GM12878 (cell line): ENCODE measurements at regions not wholly inside any gene's neighbourhood (a gene's known extent, or its start where the extent isn't known, plus 50 kb on each side); places are given as distances from the start of the nearest gene placed in this dataset.

Source experiments
- BACH1 ChIP-seq: fragments of 450-650 bp; IDR thresholded peaks from 2 replicates; pipeline ENCODE4 v1.6.1; 2017; ENCODE audit warnings: mild to moderate bottlenecking, borderline replicate concordance
- CEBPB ChIP-seq, 2 experiments: fragments of 150-350 bp in 1 of 2; IDR thresholded peaks; 2 replicates each; pipeline ENCODE4 v1.6.1; 2012 to 2014; ENCODE audit warnings: low read depth in 2 of 2, low read length in 2 of 2, borderline replicate concordance in 1 of 2, inconsistent platforms in 1 of 2
- CHD2 ChIP-seq: IDR thresholded peaks from 2 replicates; pipeline ENCODE4 v1.6.1; 2011; ENCODE audit warnings: low read depth, low read length, improper control_type of control experiment, borderline replicate concordance
- CREM ChIP-seq: IDR thresholded peaks from 2 replicates; pipeline ENCODE4 v1.6.1; 2014; ENCODE audit warnings: antibody characterized with exemption, low read depth
- GATAD2B ChIP-seq: fragments of 450-650 bp; conservative IDR thresholded peaks from 2 replicates; pipeline ENCODE4 v1.6.1; 2017; ENCODE audit warnings: low read depth, mild to moderate bottlenecking, moderate library complexity
- HCFC1 ChIP-seq: fragments of 150-350 bp; IDR thresholded peaks from 2 replicates; pipeline ENCODE4 v1.6.1; 2014; ENCODE audit warnings: low read length
- HDAC2 ChIP-seq: fragments of 200-600 bp; sonication (generic); IDR thresholded peaks from 2 replicates; pipeline ENCODE4 v1.6.1; 2017
- IKZF2 ChIP-seq, 2 experiments: fragments of 450-650 bp; IDR thresholded peaks; 2 replicates each; pipeline ENCODE4 v1.6.1; 2017; ENCODE audit warnings: mild to moderate bottlenecking in 2 of 2, moderate library complexity in 2 of 2
- LARP7 ChIP-seq: fragments of 450-650 bp; IDR thresholded peaks from 2 replicates; pipeline ENCODE4 v1.6.1; 2017; ENCODE audit warnings: mild to moderate bottlenecking
- MXI1 ChIP-seq: fragments of 150-350 bp; IDR thresholded peaks from 2 replicates; pipeline ENCODE4 v1.6.1; 2011; ENCODE audit warnings: low read depth, mild to moderate bottlenecking, inconsistent platforms, low read length, improper control_type of control experiment
- NFXL1 ChIP-seq: fragments of 450-650 bp; IDR thresholded peaks from 2 replicates; pipeline ENCODE4 v1.6.1; 2017; ENCODE audit warnings: antibody characterized with exemption, mild to moderate bottlenecking, borderline replicate concordance
- RAD51 ChIP-seq: fragments of 450-650 bp; IDR thresholded peaks from 2 replicates; pipeline ENCODE4 v1.6.1; 2016; ENCODE audit warnings: moderate library complexity, mild to moderate bottlenecking, inconsistent platforms
- SMARCA5 ChIP-seq: fragments of 450-650 bp; IDR thresholded peaks from 2 replicates; pipeline ENCODE4 v1.6.1; 2017; ENCODE audit warnings: mild to moderate bottlenecking
- SPI1 ChIP-seq: IDR thresholded peaks from 2 replicates; pipeline ENCODE4 v1.6.1; 2011; ENCODE audit warnings: low read depth, mild to moderate bottlenecking, low read length, moderate library complexity, borderline replicate concordance; ENCODE audit not compliant: insufficient read depth
- TARDBP ChIP-seq: IDR thresholded peaks from 2 replicates; pipeline ENCODE4 v1.6.1; 2016; ENCODE audit warnings: borderline replicate concordance
- YY1 ChIP-seq: IDR thresholded peaks from 2 replicates; pipeline ENCODE4 v1.6.1; 2011; ENCODE audit warnings: low read depth, mild to moderate bottlenecking, low read length
- ZNF622 ChIP-seq: fragments of 450-650 bp; IDR thresholded peaks from 2 replicates; pipeline ENCODE4 v1.6.1; 2017; ENCODE audit warnings: mild to moderate bottlenecking, inconsistent platforms
- TF ChIP-seq, protein P1 (sequence below): fragments of 450-650 bp; formaldehyde crosslinking; IDR thresholded peaks from 2 replicates; pipeline ENCODE4 v1.4.0; 2022; ENCODE audit warnings: mild to moderate bottlenecking, moderate library complexity
- TF ChIP-seq, protein P2 (sequence below): IDR thresholded peaks from 2 replicates; pipeline ENCODE4 v1.6.1; 2012; ENCODE audit warnings: mild to moderate bottlenecking, low read depth, low read length
- TF ChIP-seq, protein P3 (sequence below): fragments of 450-650 bp; IDR thresholded peaks from 2 replicates; pipeline ENCODE4 v1.6.1; 2017; ENCODE audit warnings: antibody characterized with exemption, mild to moderate bottlenecking, moderate library complexity

DNA sequence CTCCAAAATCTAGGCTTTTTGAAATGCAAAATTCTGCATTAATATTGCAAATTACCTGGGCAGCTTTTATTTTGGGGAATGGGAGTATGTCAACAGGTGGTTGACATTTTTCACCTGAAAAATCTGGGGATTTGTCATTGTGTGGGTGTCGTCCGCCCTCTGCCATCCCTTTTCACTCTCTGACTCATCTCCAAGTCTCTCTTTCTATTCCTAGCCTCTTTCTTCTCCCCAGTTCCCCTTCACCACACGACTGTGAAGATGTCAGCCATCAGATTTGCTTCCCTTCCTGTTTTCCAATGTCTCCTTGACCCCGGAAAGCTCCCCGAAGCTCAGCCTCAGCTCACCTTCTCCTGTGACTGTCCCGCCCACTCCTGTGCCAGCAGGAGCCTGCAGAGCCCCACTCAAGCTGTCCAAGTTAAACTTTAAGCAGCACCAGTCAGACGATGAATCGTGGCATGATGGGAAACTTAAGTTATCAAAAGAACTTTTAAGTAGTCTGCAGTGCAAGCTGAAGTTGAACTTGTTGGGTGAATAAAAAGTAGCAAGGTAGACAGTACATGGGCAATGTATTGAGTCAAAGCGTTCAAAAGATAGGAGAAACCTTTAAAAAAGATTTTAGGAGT is 590.2 kb downstream of the VRK1 start (continued):
- TF ChIP-seq, protein P1, sequence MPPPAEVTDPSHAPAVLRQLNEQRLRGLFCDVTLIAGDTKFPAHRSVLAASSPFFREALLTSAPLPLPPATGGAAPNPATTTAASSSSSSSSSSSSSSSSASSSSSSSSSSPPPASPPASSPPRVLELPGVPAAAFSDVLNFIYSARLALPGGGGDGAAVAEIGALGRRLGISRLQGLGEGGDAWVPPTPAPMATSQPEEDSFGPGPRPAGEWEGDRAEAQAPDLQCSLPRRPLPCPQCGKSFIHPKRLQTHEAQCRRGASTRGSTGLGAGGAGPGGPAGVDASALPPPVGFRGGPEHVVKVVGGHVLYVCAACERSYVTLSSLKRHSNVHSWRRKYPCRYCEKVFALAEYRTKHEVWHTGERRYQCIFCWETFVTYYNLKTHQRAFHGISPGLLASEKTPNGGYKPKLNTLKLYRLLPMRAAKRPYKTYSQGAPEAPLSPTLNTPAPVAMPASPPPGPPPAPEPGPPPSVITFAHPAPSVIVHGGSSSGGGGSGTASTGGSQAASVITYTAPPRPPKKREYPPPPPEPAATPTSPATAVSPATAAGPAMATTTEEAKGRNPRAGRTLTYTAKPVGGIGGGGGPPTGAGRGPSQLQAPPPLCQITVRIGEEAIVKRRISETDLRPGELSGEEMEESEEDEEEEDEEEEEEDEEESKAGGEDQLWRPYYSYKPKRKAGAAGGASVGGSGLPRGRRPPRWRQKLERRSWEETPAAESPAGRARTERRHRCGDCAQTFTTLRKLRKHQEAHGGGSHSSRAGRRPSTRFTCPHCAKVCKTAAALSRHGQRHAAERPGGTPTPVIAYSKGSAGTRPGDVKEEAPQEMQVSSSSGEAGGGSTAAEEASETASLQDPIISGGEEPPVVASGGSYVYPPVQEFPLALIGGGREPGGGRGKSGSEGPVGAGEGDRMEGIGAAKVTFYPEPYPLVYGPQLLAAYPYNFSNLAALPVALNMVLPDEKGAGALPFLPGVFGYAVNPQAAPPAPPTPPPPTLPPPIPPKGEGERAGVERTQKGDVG: no peak
- TF ChIP-seq HCFC1: no peak
- no peak for TF ChIP-seq ZNF622
- TF ChIP-seq GATAD2B: peak; percentile 41; the same call in 1 of the 2 replicates
- TF ChIP-seq CREM: peak; percentile 67; the same call in 1 of the 2 replicates
- TF ChIP-seq, protein P2, sequence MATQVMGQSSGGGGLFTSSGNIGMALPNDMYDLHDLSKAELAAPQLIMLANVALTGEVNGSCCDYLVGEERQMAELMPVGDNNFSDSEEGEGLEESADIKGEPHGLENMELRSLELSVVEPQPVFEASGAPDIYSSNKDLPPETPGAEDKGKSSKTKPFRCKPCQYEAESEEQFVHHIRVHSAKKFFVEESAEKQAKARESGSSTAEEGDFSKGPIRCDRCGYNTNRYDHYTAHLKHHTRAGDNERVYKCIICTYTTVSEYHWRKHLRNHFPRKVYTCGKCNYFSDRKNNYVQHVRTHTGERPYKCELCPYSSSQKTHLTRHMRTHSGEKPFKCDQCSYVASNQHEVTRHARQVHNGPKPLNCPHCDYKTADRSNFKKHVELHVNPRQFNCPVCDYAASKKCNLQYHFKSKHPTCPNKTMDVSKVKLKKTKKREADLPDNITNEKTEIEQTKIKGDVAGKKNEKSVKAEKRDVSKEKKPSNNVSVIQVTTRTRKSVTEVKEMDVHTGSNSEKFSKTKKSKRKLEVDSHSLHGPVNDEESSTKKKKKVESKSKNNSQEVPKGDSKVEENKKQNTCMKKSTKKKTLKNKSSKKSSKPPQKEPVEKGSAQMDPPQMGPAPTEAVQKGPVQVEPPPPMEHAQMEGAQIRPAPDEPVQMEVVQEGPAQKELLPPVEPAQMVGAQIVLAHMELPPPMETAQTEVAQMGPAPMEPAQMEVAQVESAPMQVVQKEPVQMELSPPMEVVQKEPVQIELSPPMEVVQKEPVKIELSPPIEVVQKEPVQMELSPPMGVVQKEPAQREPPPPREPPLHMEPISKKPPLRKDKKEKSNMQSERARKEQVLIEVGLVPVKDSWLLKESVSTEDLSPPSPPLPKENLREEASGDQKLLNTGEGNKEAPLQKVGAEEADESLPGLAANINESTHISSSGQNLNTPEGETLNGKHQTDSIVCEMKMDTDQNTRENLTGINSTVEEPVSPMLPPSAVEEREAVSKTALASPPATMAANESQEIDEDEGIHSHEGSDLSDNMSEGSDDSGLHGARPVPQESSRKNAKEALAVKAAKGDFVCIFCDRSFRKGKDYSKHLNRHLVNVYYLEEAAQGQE: no peak
- TF ChIP-seq IKZF2 (IDR thresholded peaks at IDR 0.05): peak; percentile 94
- TF ChIP-seq SMARCA5: no peak
- no peak for TF ChIP-seq HDAC2
- TF ChIP-seq TARDBP: no peak
- TF ChIP-seq NFXL1: no peak
- no peak for TF ChIP-seq CHD2
- TF ChIP-seq, protein P3, sequence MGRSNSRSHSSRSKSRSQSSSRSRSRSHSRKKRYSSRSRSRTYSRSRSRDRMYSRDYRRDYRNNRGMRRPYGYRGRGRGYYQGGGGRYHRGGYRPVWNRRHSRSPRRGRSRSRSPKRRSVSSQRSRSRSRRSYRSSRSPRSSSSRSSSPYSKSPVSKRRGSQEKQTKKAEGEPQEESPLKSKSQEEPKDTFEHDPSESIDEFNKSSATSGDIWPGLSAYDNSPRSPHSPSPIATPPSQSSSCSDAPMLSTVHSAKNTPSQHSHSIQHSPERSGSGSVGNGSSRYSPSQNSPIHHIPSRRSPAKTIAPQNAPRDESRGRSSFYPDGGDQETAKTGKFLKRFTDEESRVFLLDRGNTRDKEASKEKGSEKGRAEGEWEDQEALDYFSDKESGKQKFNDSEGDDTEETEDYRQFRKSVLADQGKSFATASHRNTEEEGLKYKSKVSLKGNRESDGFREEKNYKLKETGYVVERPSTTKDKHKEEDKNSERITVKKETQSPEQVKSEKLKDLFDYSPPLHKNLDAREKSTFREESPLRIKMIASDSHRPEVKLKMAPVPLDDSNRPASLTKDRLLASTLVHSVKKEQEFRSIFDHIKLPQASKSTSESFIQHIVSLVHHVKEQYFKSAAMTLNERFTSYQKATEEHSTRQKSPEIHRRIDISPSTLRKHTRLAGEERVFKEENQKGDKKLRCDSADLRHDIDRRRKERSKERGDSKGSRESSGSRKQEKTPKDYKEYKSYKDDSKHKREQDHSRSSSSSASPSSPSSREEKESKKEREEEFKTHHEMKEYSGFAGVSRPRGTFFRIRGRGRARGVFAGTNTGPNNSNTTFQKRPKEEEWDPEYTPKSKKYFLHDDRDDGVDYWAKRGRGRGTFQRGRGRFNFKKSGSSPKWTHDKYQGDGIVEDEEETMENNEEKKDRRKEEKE: no peak
- TF ChIP-seq SPI1: peak; percentile 75
- no peak for TF ChIP-seq YY1
- TF ChIP-seq LARP7: no peak
- no peak for TF ChIP-seq CEBPB (IDR thresholded peaks at IDR 0.05; ENCODE audit: borderline replicate concordance in 1 of 2, low read depth in 2 of 2, low read length in 2 of 2)
- TF ChIP-seq BACH1: no peak
- no peak for TF ChIP-seq RAD51
- no peak for TF ChIP-seq MXI1
